H1 (cell line): ENCODE measurements at regions not wholly inside any gene's neighbourhood (a gene's known extent, or its start where the extent isn't known, plus 50 kb on each side); places are given as distances from the start of the nearest gene placed in this dataset.

Experiments used
- CTCF ChIA-PET: fragments of 300-600 bp; sonication (Branson Sonifier 250); formaldehyde crosslinking; loops from one replicate; lab custom pipeline; 2021; ENCODE audit not compliant: partially characterized antibody; lab: Charles Lee
- POLR2A ChIA-PET: fragments of 300-600 bp; sonication (Branson Sonifier 250); formaldehyde crosslinking; loops from one replicate; lab custom pipeline; 2021; ENCODE audit warnings: inconsistent platforms; ENCODE audit not compliant: partially characterized antibody; lab: Charles Lee
- DNase-seq, 2 experiments: peaks; one replicate each; pipeline versions ENCODE4 v3.0.0 to v3.0.0-alpha.2; 2010 to 2022; ENCODE audit warnings: low spot score in 2 of 2, low read depth in 1 of 2, mixed read lengths in 1 of 2
- FAIRE-seq: peaks from 2 replicates; lab custom pipeline; 2011; peaks lifted over from hg19 to GRCh38; lab: Jason Lieb, UNC
- H2AFZ ChIP-seq: 2 replicates; pipeline ENCODE4 v1.8.1; 2012; ENCODE audit warnings: low read length, inconsistent platforms
- H2AK5ac ChIP-seq: 2 replicates; pipeline ENCODE4 v1.6.1; 2013; ENCODE audit warnings: low read depth, low read length
- H2BK120ac ChIP-seq: replicated peaks from 2 replicates; pipeline ENCODE3; 2013; ENCODE audit warnings: low read depth, low read length, inconsistent platforms
- H2BK12ac ChIP-seq: 2 replicates; pipeline ENCODE4 v1.6.1; 2013; ENCODE audit warnings: low read depth, low read length
- H2BK15ac ChIP-seq: 2 replicates; pipeline ENCODE4 v1.6.1; 2013; ENCODE audit warnings: low read length
- H2BK20ac ChIP-seq: 2 replicates; pipeline ENCODE4 v1.6.1; 2013; ENCODE audit warnings: low read length
- H2BK5ac ChIP-seq: 2 replicates; pipeline ENCODE4 v1.6.1; 2013; ENCODE audit warnings: low read depth, low read length
- H3K14ac ChIP-seq: 2 replicates; pipeline ENCODE4 v1.6.1; 2013; ENCODE audit warnings: inconsistent platforms; ENCODE audit not compliant: insufficient read length
- H3K18ac ChIP-seq: 2 replicates; pipeline ENCODE4 v1.6.1; 2013; ENCODE audit warnings: low read length; ENCODE audit errors: extremely low read depth
- H3K23ac ChIP-seq: 2 replicates; pipeline ENCODE4 v1.6.1; 2013; ENCODE audit warnings: inconsistent platforms; ENCODE audit not compliant: insufficient read length
- H3K23me2 ChIP-seq: 2 replicates; pipeline ENCODE4 v1.6.1; 2013; ENCODE audit warnings: low read depth, low read length
- H3K27ac ChIP-seq: 2 replicates; pipeline ENCODE4 v1.6.1; 2011; ENCODE audit warnings: low read depth, low read length, inconsistent platforms
- H3K27me3 ChIP-seq, 4 experiments: replicated peaks in 1 of 4; 1 replicate in 1 of 4; 2 replicates in 3 of 4; pipeline versions ENCODE4 v1.6.1 to v1.8.1; 2011 to 2013; ENCODE audit warnings: low read length in 3 of 4, mild to moderate bottlenecking in 3 of 4, inconsistent platforms in 2 of 4, mixed read lengths in 2 of 4, moderate library complexity in 1 of 4; ENCODE audit not compliant: control insufficient read depth in 3 of 4, insufficient read depth in 3 of 4; ENCODE audit errors: extremely low read depth in 1 of 4
- H3K36me3 ChIP-seq, 4 experiments: 2 replicates each; pipeline versions ENCODE4 v1.6.1 to v1.8.1; 2011 to 2013; ENCODE audit warnings: mild to moderate bottlenecking in 4 of 4, low read length in 3 of 4, moderate library complexity in 2 of 4, control low read depth in 1 of 4, inconsistent platforms in 1 of 4; ENCODE audit not compliant: insufficient read depth in 4 of 4, control insufficient read depth in 2 of 4
- H3K4ac ChIP-seq: replicated peaks from 2 replicates; pipeline ENCODE3; 2013; ENCODE audit warnings: low read length, low read depth, mixed read lengths, inconsistent platforms; ENCODE audit not compliant: insufficient read length
- H3K4me1 ChIP-seq, 4 experiments: replicated peaks in 1 of 4; 1 replicate in 1 of 4; 2 replicates in 3 of 4; pipeline versions ENCODE4 v1.6.1 to v1.8.1; 2011 to 2013; ENCODE audit warnings: low read length in 3 of 4, inconsistent platforms in 2 of 4, mixed read lengths in 1 of 4; ENCODE audit not compliant: insufficient read depth in 4 of 4, control insufficient read depth in 3 of 4
- H3K4me2 ChIP-seq, 2 experiments: 2 replicates each; pipeline versions ENCODE4 v1.6.1 to v1.8.1; 2011 to 2013; ENCODE audit warnings: low read depth in 2 of 2, low read length in 2 of 2, control low read depth in 1 of 2, inconsistent platforms in 1 of 2, mild to moderate bottlenecking in 1 of 2; ENCODE audit not compliant: insufficient read depth in 1 of 2
- H3K4me3 ChIP-seq, 4 experiments: fragments of 200-600, 300-600 bp in 1 of 4; sonication (generic), shearing (Covaris generic), sonication (Bioruptor Twin) in 1 of 4; 2 replicates each; pipeline versions ENCODE4 v1.5.1 to v1.8.1; 2011 to 2016; ENCODE audit warnings: low read length in 4 of 4, low read depth in 3 of 4, control low read depth in 2 of 4, inconsistent platforms in 2 of 4, mild to moderate bottlenecking in 2 of 4, mixed read lengths in 1 of 4, moderate library complexity in 1 of 4; ENCODE audit not compliant: insufficient read depth in 2 of 4; ENCODE audit errors: extremely low read depth in 1 of 4
- H3K56ac ChIP-seq: replicated peaks from 2 replicates; pipeline ENCODE3; 2013; ENCODE audit warnings: low read depth, mild to moderate bottlenecking, mixed read lengths, low read length, inconsistent platforms; ENCODE audit not compliant: insufficient read length
- H3K79me1 ChIP-seq: 2 replicates; pipeline ENCODE4 v1.6.1; 2013; ENCODE audit warnings: low read depth, low read length, control low read depth
- H3K79me2 ChIP-seq, 2 experiments: 2 replicates each; pipeline versions ENCODE4 v1.6.1 to v1.8.1; 2012 to 2013; ENCODE audit warnings: low read length in 2 of 2, mild to moderate bottlenecking in 2 of 2, inconsistent platforms in 1 of 2; ENCODE audit not compliant: insufficient read depth in 2 of 2, control insufficient read depth in 1 of 2
- H3K9ac ChIP-seq, 4 experiments: replicated peaks in 1 of 4; 1 replicate in 1 of 4; 2 replicates in 3 of 4; pipeline versions ENCODE4 v1.6.1 to v1.8.1; 2011 to 2013; ENCODE audit warnings: low read depth in 3 of 4, low read length in 3 of 4, control low read depth in 2 of 4, mild to moderate bottlenecking in 2 of 4, moderate library complexity in 2 of 4, inconsistent platforms in 1 of 4; ENCODE audit errors: extremely low read depth in 1 of 4
- H3K9me3 ChIP-seq, 2 experiments: 2 replicates each; pipeline versions ENCODE4 v1.6.1 to v1.8.1; 2012 to 2013; ENCODE audit warnings: mild to moderate bottlenecking in 2 of 2, moderate library complexity in 2 of 2, control low read depth in 1 of 2, inconsistent platforms in 1 of 2, low read depth in 1 of 2, low read length in 1 of 2, mixed read lengths in 1 of 2; ENCODE audit not compliant: insufficient read depth in 2 of 2
- H4K20me1 ChIP-seq, 2 experiments: replicated peaks in 1 of 2; 2 replicates each; pipeline versions ENCODE3 to v1.8.1; 2011 to 2013; ENCODE audit warnings: inconsistent platforms in 2 of 2, low read length in 2 of 2, mild to moderate bottlenecking in 1 of 2; ENCODE audit not compliant: insufficient read depth in 2 of 2, control insufficient read depth in 1 of 2
- H4K5ac ChIP-seq: 2 replicates; pipeline ENCODE4 v1.6.1; 2013; ENCODE audit warnings: low read length, low read depth, mixed read lengths, inconsistent platforms; ENCODE audit not compliant: insufficient read length
- H4K8ac ChIP-seq: 2 replicates; pipeline ENCODE4 v1.8.0; 2013; ENCODE audit warnings: mild to moderate bottlenecking, moderate library complexity, low read length, inconsistent platforms; ENCODE audit not compliant: insufficient read depth; ENCODE audit errors: extremely low read depth
- H4K91ac ChIP-seq: replicated peaks from 2 replicates; pipeline ENCODE3; 2013; ENCODE audit warnings: low read length, mixed read lengths, inconsistent platforms; ENCODE audit not compliant: insufficient read length
- BRCA1 ChIP-seq: IDR thresholded peaks from 2 replicates; pipeline ENCODE4 v1.6.1; 2012; ENCODE audit warnings: low read depth, low read length, improper control_type of control experiment
- CBX5 ChIP-seq: fragments of 300-800, 300-1000 bp; sonication (generic); IDR thresholded peaks from 2 replicates; pipeline ENCODE4 v1.7.1; 2016; ENCODE audit warnings: antibody characterized with exemption, low read length, low read depth
- CEBPB ChIP-seq: IDR thresholded peaks from 2 replicates; pipeline ENCODE4 v1.6.1; 2012; ENCODE audit warnings: low read depth, low read length
- EP300 ChIP-seq, 2 experiments: IDR thresholded peaks; 1 replicate in 1 of 2; 2 replicates in 1 of 2; pipeline ENCODE4 v1.6.1; 2011 to 2012; ENCODE audit warnings: low read depth in 2 of 2, low read length in 2 of 2, mild to moderate bottlenecking in 2 of 2, borderline replicate concordance in 1 of 2, inconsistent platforms in 1 of 2, moderate library complexity in 1 of 2
- FOSL1 ChIP-seq: IDR thresholded peaks from 2 replicates; pipeline ENCODE4 v1.6.1; 2011; ENCODE audit warnings: mild to moderate bottlenecking, low read depth, low read length, moderate library complexity; ENCODE audit not compliant: insufficient read depth
- JUND ChIP-seq: IDR thresholded peaks from 2 replicates; pipeline ENCODE4 v1.6.1; 2011; ENCODE audit warnings: mild to moderate bottlenecking, improper control_type of control experiment, low read length
- NANOG ChIP-seq: IDR thresholded peaks from 2 replicates; pipeline ENCODE4 v1.6.1; 2011; ENCODE audit warnings: low read length, low read depth, mild to moderate bottlenecking, inconsistent platforms; ENCODE audit not compliant: insufficient read depth, poor library complexity, severe bottlenecking
- SAP30 ChIP-seq: fragments of 300-600 bp; sonication (generic); IDR thresholded peaks from 2 replicates; pipeline ENCODE4 v1.7.1; 2012; ENCODE audit warnings: low read length, moderate library complexity, mild to moderate bottlenecking, inconsistent platforms; ENCODE audit not compliant: insufficient read depth, insufficient replicate concordance
- USF2 ChIP-seq: IDR thresholded peaks from 2 replicates; pipeline ENCODE4 v1.6.1; 2011; ENCODE audit warnings: low read length, improper control_type of control experiment
- WGBS, 2 experiments: shearing (Covaris generic) in 1 of 2; methylation state at CpG; one replicate each; pipeline versions ENCODE4 v1.1.6 to v1.1.7; 2013 to 2015; ENCODE audit warnings: low lambda C conversion rate in 2 of 2, mixed read lengths in 2 of 2, inconsistent platforms in 1 of 2, low coverage in 1 of 2, missing lambda C conversion rate in 1 of 2; ENCODE audit not compliant: insufficient replicate concordance in 2 of 2, insufficient coverage in 1 of 2, insufficient read length in 1 of 2; ENCODE audit errors: extremely low coverage in 1 of 2, missing lambda C conversion rate in 1 of 2; 5-methylcytosine and 5-hydroxymethylcytosine counted together
- TF ChIP-seq, protein P1 (sequence below), 3 experiments: IDR thresholded peaks; 1 replicate in 2 of 3; 2 replicates in 1 of 3; pipeline versions ENCODE4 v1.5.1 to v1.6.1; 2011; ENCODE audit warnings: low read length in 3 of 3, mild to moderate bottlenecking in 3 of 3, inconsistent platforms in 2 of 3, low read depth in 1 of 3, moderate library complexity in 1 of 3; ENCODE audit not compliant: insufficient read depth in 1 of 3; ENCODE audit errors: control extremely low read depth in 1 of 3

DNA sequence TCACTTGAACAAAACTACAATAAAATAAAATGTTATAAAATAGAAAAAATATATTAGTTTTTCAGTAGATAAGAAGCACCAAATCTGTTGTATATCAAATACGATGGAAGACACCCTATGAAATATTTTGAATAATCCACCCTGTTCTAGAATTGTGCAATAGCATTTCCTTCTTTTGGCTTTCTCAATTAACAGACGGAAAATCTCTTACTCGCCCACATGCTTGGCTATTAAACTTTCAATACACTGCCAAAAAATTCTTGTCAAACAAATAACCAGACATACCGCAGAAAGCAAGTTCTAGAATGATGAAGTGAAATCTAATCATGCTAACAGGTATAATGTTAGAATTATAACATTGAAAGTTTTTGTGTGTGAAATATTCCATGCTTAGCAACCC is 671.6 kb upstream of the SLIT2 start:
- Histone ChIP-seq H4K91ac (no peak overlapping the region), H3K18ac (no peak overlapping the region), H3K23me2 (peaks cover 2% of the 10 kb centered on the region; the same call in 1 of the 2 replicates), H4K20me1 (no peaks in the 10 kb centered on the region), H3K23ac (no peak overlapping the region), H2BK15ac (no peak overlapping the region), H3K14ac (no peak overlapping the region), H3K4me1 (no peaks in the 10 kb centered on the region), H3K79me1 (no peaks in the 10 kb centered on the region), H2BK20ac (no peak overlapping the region), H3K27ac (no peak overlapping the region), H2BK5ac (no peak overlapping the region), H2BK12ac (no peak overlapping the region), H2AFZ (no peak overlapping the region), H3K27me3 (no peaks in the 10 kb centered on the region), H3K56ac (no peak overlapping the region), H2BK120ac (no peak overlapping the region), H3K9ac (no peak overlapping the region), H3K36me3 (no peaks in the 10 kb centered on the region), H3K4ac (no peak overlapping the region), H4K8ac (no peak overlapping the region), H3K9me3 (no peaks in the 10 kb centered on the region), H3K79me2 (no peaks in the 10 kb centered on the region), H2AK5ac (no peak overlapping the region), H4K5ac (no peak overlapping the region), H3K4me2 (no peak overlapping the region), H3K4me3 (no peak overlapping the region)
- DNase-seq: no peak
- WGBS, 2 experiments: 96% methylated on average over 4 of the region's 4 CpGs; no CpG with 5 or more reads in 1 of the 2 experiments
- POLR2A ChIA-PET: no interaction called here
- no peak for FAIRE-seq
- CTCF ChIA-PET: no interaction called here
- TF ChIP-seq NANOG: no peak
- TF ChIP-seq USF2: no peak
- no peak for TF ChIP-seq BRCA1
- TF ChIP-seq EP300 (IDR thresholded peaks at IDR 0.05; ENCODE audit: borderline replicate concordance in 1 of 2, low read depth in 2 of 2, low read length in 2 of 2): no peak
- TF ChIP-seq SAP30: no peak
- no peak for TF ChIP-seq JUND
- TF ChIP-seq CEBPB: no peak
- no peak for TF ChIP-seq CBX5
- TF ChIP-seq FOSL1: no peak
- TF ChIP-seq, protein P1, sequence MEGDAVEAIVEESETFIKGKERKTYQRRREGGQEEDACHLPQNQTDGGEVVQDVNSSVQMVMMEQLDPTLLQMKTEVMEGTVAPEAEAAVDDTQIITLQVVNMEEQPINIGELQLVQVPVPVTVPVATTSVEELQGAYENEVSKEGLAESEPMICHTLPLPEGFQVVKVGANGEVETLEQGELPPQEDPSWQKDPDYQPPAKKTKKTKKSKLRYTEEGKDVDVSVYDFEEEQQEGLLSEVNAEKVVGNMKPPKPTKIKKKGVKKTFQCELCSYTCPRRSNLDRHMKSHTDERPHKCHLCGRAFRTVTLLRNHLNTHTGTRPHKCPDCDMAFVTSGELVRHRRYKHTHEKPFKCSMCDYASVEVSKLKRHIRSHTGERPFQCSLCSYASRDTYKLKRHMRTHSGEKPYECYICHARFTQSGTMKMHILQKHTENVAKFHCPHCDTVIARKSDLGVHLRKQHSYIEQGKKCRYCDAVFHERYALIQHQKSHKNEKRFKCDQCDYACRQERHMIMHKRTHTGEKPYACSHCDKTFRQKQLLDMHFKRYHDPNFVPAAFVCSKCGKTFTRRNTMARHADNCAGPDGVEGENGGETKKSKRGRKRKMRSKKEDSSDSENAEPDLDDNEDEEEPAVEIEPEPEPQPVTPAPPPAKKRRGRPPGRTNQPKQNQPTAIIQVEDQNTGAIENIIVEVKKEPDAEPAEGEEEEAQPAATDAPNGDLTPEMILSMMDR (IDR thresholded peaks at IDR 0.05; ENCODE audit: control extremely low read depth in 1 of 3, insufficient read depth in 1 of 3, low read depth in 1 of 3, low read length in 3 of 3): no peak
